Cardiac fibroblast (primary cell): ENCODE measurements at regions not wholly inside any gene's neighbourhood (a gene's known extent, or its start where the extent isn't known, plus 50 kb on each side); places are given as distances from the start of the nearest gene placed in this dataset.
A peak's percentile ranks its signal among the peaks of the same experiment; 100 is the strongest.

Source experiments
- DNase-seq, 2 donors: peaks; one replicate each; pipeline versions ENCODE4 v3.0.0 to v3.0.0-alpha.2; 2010; ENCODE audit warnings: low read depth in 2 of 2
- H3K4me3 ChIP-seq, 2 donors: replicated peaks in 1 of 2; 1 replicate in 1 of 2; 2 replicates in 1 of 2; pipeline ENCODE4 v1.5.1; 2011; ENCODE audit warnings: low read depth in 2 of 2, low read length in 2 of 2, mild to moderate bottlenecking in 2 of 2, moderate library complexity in 1 of 2
- TF ChIP-seq, protein P1 (sequence below): IDR thresholded peaks from one replicate; pipeline ENCODE4 v1.5.1; 2011; ENCODE audit warnings: low read depth, mild to moderate bottlenecking, low read length, inconsistent platforms

DNA sequence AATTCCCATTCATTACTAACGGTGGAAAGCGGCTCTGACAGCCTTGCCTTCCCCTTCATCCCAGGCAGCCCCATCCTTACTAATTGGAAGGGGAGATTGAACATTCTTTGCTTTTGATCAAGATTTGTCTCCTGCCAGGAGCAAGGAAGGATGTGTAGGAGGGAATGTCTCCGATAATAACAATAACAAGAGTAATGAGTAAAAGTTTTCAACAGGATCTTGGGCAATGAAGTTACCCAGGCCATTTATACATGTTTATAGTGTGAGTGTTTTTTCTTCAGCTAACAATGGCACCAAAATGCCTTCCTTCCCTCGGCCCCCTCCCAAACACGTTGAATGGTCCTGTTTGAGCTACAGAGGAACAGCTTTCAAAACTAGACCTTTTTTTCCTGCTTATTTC lies 83.8 kb downstream of the GATA6 start:
- H3K4me3 ChIP-seq: no peak overlapping the region
- DNase-seq: peak in 1 of 2 donors; percentile 18
- TF ChIP-seq, protein P1, sequence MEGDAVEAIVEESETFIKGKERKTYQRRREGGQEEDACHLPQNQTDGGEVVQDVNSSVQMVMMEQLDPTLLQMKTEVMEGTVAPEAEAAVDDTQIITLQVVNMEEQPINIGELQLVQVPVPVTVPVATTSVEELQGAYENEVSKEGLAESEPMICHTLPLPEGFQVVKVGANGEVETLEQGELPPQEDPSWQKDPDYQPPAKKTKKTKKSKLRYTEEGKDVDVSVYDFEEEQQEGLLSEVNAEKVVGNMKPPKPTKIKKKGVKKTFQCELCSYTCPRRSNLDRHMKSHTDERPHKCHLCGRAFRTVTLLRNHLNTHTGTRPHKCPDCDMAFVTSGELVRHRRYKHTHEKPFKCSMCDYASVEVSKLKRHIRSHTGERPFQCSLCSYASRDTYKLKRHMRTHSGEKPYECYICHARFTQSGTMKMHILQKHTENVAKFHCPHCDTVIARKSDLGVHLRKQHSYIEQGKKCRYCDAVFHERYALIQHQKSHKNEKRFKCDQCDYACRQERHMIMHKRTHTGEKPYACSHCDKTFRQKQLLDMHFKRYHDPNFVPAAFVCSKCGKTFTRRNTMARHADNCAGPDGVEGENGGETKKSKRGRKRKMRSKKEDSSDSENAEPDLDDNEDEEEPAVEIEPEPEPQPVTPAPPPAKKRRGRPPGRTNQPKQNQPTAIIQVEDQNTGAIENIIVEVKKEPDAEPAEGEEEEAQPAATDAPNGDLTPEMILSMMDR: no peak
